GM19438 (cell line): ENCODE measurements at regions not wholly inside any gene's neighbourhood (a gene's known extent, or its start where the extent isn't known, plus 50 kb on each side); places are given as distances from the start of the nearest gene placed in this dataset.
"Not testable (repeated sequence)": the region's sequence is repeated elsewhere in the genome, so short reads cannot be mapped to it uniquely, and the experiment has no call there.

Experiments
- ATAC-seq: cut with Tn5 transposase; IDR thresholded peaks from one replicate; pipeline ENCODE4 v1.9.1; 2021; ENCODE audit warnings: low read depth; ENCODE audit not compliant: unreplicated experiment

- ATAC-seq = no peak
Measured at GRCh38 chr7:130844811-130845580, 111.0 kb upstream of the KLF14 start.

- ATAC-seq = no peak
Measured at GRCh38 chr7:130845581-130846085, 111.6 kb upstream of the KLF14 start.

- no peak for ATAC-seq
Measured at GRCh38 chr7:130849604-130850003, 115.6 kb upstream of the KLF14 start.

GRCh38 chr7:130850956-130851355, 116.9 kb upstream of the KLF14 start:
- ATAC-seq = no peak

GRCh38 chr7:130852867-130853266, 118.9 kb upstream of the KLF14 start:
- ATAC-seq = no peak

- ATAC-seq = no peak
Measured at GRCh38 chr7:130853503-130854279, 119.7 kb upstream of the KLF14 start.

- no peak for ATAC-seq
Measured at GRCh38 chr7:130854481-130854880, 120.5 kb upstream of the KLF14 start.

- ATAC-seq = no peak
Measured at GRCh38 chr7:130856866-130857265, 122.9 kb upstream of the KLF14 start.

- ATAC-seq = not testable (repeated sequence)
Measured at GRCh38 chr7:130860832-130861231, 126.8 kb upstream of the KLF14 start.

GRCh38 chr7:130865408-130866236, 131.6 kb upstream of the KLF14 start:
- ATAC-seq = no peak

GRCh38 chr7:130867039-130867438, 133.0 kb upstream of the KLF14 start:
- ATAC-seq = no peak

- ATAC-seq = no peak
Measured at GRCh38 chr7:130867581-130868136, 133.7 kb upstream of the KLF14 start.

GRCh38 chr7:130868139-130868538, 134.1 kb upstream of the KLF14 start:
- ATAC-seq = no peak

GRCh38 chr7:130869918-130870317, 135.9 kb upstream of the KLF14 start:
- no peak for ATAC-seq

GRCh38 chr7:130872341-130872740, 138.3 kb upstream of the KLF14 start:
- ATAC-seq = no peak

GRCh38 chr7:130872756-130873448, 138.9 kb upstream of the KLF14 start:
- ATAC-seq = no peak

- ATAC-seq = no peak
Measured at GRCh38 chr7:130874071-130874915, 140.3 kb upstream of the KLF14 start.

GRCh38 chr7:130875265-130875741, 141.3 kb upstream of the KLF14 start:
- ATAC-seq = no peak

- no peak for ATAC-seq
Measured at GRCh38 chr7:130875901-130876300, 141.9 kb upstream of the KLF14 start.
